ENCODE measurements at regions not wholly inside any gene's neighbourhood (a gene's known extent, or its start where the extent isn't known, plus 50 kb on each side); places are given as distances from the start of the nearest gene placed in this dataset.

DNA sequence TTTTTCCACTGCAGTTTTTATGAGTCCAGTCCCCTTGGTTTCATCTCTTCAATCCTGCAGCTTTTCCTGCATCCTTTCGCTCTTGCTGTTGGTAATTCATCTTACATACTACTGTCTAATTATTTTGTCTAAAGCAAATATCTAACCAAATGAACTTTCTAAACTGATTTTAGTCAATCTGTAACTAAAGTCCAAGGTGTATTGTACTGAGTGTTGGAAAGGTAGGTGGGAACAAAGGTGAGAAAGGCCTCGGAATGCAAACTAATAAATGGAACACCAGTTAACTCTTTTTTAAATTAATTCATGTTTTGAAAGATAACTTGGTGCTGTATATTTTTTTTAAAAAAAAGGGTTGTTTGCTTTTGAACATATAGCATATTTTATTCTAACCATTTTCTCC is 152.7 kb upstream of the CYLC2 start:
- TF ChIP-seq, protein P1, sequence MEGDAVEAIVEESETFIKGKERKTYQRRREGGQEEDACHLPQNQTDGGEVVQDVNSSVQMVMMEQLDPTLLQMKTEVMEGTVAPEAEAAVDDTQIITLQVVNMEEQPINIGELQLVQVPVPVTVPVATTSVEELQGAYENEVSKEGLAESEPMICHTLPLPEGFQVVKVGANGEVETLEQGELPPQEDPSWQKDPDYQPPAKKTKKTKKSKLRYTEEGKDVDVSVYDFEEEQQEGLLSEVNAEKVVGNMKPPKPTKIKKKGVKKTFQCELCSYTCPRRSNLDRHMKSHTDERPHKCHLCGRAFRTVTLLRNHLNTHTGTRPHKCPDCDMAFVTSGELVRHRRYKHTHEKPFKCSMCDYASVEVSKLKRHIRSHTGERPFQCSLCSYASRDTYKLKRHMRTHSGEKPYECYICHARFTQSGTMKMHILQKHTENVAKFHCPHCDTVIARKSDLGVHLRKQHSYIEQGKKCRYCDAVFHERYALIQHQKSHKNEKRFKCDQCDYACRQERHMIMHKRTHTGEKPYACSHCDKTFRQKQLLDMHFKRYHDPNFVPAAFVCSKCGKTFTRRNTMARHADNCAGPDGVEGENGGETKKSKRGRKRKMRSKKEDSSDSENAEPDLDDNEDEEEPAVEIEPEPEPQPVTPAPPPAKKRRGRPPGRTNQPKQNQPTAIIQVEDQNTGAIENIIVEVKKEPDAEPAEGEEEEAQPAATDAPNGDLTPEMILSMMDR (IDR thresholded peaks at IDR 0.05): no peak
- TF ChIP-seq POLR2A (IDR thresholded peaks at IDR 0.05; ENCODE audit: low read depth) (no peak), EP300 (IDR thresholded peaks at IDR 0.05) (no peak)

Measured in esophagus muscularis mucosa (tissue), 4 donors.